OCI-M2 (cell line): ENCODE measurements at regions not wholly inside any gene's neighbourhood (a gene's known extent, or its start where the extent isn't known, plus 50 kb on each side); places are given as distances from the start of the nearest gene placed in this dataset.
"Not testable (repeated sequence)": the region's sequence is repeated elsewhere in the genome, so short reads cannot be mapped to it uniquely, and the experiment has no call there.

Source experiments
- DNase-seq: peaks from one replicate; lab custom pipeline; 2025; ENCODE audit not compliant: unreplicated experiment; lab: John Stamatoyannopoulos, UW

DNA sequence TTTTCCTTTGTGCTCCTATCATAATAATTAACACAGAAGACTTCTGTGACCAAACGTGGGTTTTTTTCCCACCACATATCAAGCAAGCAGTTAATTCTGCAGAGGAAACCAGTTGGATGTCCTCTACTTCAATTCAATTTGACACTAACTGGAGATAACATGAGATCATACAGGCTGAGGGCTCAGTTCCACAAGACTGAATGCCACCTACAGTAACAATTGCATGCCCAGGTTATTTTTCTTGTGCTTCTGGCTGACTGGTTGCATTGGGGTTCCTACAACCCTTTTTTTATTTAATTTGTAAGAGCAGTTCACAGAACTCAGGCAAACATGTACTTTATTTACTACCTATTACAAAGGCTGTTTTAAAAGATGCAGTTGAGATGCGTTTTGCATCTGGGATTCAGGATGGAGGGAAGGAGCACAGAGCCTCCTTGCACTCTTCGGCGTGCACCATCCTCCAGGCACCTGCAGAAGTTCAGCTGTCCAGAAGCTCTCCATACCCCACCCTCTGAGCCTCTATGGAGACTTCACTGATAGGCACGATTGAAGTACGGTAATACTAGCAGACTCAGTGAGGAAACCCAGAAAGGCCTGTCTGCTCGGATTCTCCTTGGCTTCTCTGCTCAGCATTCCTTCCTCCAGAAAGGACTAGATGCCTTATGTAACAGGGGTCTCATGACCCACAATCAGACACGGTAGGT lies 425.2 kb upstream of the CDH9 start:
- DNase-seq: no peak

DNA sequence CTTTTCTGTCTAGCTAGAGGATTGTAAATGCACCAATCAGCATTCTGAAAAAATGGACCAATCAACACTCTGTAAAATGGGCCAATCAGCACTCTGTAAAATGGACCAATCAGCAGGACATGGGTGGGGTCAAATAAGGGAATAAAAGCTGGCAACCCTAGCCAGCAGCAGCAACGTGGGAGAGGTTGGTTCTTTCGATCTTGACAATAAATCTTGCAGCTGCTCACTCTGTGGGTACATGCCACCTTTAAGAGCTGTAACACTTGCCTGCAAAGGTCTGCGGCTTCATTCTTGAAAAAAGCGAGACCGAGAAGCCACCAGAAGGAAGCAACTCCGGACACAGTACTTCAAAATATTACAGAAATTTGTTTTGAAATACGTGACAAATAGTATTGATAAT lies 424.6 kb upstream of the CDH9 start:
- DNase-seq: no peak

DNA sequence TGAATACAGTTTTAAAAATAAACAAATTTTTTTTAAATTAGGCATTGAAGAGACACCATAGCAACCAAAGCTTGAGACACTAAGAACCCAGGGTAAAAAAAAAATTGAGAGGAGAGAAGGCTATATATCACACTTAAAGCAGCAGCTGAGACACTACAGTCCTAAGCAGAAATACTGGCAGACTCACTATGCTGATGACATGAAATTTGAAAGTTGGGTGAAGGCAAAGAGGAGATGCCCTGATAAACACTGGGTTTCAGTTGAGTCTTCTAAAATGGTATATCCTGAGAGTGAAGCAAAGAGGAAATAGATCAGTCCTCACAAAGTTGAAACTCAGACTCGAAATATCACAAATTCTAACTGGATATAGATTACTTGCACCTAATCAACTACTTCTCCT lies 419.9 kb upstream of the CDH9 start:
- DNase-seq: no peak

DNA sequence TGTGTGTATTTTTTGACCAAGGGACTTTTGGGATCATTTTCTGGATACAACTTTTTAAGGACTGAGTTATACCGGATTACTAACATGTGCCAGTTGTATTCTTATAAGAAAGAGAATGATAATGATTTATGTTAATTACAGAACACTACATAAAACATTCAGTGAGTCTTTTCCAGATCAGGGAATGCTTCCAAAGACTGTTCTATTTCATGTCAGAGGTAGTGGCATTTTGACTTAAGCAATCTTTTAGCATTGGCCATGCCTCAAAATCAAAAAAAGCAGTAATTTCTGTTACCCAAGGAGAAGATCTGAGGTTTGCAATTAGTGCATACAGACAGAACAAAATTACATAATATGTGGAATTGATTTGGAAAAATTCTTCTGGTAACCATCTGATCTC lies 413.0 kb upstream of the CDH9 start:
- DNase-seq: no peak

DNA sequence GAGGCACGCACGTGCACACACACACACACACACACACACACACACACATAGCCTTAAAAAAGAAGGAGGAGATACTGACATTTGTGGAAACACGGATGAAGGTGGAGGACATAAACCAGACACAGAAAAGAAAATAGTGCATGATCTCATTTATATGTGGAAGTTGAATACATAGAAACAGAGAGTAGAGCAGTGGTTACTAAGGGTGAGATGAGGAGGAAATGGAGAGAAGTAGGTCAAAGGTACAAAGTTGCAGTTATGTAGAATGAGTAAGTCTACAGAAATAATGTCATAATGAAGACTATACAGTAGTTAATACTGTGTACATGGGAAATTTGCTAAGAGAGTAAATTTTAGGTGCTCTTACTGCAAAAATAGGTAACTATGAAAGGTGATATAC lies 412.2 kb upstream of the CDH9 start:
- no peak for DNase-seq

DNA sequence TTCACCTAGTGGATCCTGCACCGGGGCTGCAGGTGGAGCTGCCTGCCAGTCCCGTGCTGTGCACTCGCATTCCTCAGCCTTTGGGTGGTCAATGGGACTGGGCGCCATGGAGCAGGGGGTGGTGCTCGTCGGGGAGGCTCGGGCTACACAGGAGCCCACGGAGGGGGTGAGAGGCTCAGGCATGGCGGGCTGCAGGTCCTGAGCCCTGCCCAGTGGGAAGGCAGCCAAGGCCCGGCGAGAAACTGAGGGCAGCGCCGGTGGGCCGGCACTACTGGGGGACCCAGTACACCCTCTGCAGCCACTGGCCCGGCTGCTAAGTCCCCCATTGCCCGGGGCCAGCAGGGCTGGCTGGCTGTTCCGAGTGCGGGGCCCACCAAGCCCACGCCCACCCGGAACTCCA lies 401.0 kb upstream of the CDH9 start:
- DNase-seq: not testable (repeated sequence)

DNA sequence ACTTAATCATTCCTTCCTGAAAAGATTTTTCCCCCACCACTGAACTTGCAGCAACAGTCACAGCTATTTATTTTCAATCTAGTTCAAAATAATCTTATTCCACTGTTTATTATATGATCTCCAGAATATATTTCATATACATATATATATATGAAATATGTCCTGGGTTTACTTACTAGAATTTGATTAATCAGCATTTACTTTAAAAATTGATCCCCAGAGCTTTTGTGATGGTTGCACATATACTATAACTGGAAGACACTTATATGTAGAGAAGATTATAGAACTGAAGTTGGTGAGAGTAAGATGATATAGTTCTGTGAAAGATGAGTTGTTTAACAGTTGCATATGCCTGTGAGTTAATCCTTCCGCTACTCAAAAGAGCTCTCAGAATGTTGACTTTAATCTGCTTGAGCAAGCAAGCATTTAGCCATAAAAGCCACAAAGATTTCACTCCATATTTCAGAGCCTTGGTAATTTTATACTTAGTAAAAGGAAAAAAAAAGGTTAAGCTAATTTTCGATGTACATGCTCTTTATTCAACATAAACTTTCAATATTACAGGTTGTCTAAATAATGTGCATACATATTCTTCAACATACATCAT lies 399.3 kb upstream of the CDH9 start:
- DNase-seq: no peak

DNA sequence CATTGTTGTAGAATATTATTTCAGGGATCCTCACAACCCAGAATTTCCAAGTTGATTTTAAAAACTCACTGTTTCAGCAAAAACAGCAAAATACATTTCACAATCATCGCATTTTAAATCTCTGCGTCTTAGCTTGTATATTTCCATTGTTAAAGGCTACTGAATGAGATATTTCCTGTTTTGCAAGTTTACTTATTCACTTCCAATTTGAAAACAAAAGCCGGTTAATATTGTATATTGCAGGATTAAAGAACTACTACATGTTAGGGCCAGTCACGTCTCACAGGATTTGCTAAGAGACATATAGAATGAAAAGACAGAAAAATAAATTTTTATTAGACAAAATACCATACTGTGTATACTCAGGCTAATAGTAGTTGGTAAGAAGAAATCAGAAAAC lies 395.9 kb upstream of the CDH9 start:
- no peak for DNase-seq

DNA sequence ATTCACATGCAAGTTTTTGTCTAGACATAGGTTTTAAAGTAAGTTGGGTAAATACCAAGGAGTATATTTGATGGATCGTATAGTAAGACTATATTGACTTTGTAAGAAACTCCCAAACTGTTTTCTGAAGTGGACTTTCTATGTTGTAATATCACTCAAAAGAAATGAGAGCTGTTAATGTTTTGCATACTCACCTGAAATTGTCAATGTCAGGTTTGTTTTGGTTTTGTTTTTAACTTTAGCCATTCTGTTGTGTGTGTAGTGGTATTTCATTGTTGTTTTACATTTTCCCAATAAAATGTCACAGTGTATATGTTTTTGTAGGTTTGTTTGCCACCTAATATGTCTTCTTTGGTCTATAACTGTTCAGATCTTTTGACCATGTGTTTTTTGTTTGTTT lies 375.7 kb upstream of the CDH9 start:
- no peak for DNase-seq

DNA sequence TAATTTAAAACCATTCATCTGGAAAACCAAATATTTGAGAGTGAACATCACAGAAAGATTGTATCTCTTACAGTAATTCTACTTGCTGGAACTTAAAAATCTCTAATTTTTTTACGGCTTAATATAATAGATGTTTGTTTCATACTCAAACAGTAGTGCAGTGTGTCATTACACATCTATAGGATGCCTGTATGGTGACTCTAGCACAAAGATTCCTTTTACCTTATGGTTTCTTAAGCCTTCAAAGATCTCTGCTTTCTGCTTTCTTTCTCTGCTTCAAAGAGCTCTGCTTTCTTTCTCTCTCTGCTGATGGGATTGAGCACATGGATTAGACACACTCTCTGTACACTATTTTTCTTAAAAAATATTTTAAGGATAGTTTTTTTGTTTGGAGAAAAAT lies 374.0 kb upstream of the CDH9 start:
- DNase-seq: no peak

DNA sequence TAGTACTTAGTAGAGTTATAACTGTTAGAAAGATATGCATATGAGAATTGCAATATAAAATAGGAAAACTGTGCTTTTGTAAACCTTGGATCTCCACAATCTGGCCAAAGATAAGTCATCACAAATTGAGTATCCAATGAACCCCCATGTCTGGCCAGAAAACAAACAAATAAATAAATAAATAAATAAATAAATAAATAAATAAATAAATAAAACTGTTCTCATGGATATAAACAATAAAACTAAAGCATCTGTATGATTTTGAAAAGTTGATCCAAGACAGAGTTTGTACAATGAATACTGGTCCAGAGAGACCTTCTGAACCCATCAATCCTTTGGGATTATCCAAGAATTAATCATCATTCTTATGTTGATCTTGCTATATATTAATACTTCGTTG lies 367.6 kb upstream of the CDH9 start:
- no peak for DNase-seq

DNA sequence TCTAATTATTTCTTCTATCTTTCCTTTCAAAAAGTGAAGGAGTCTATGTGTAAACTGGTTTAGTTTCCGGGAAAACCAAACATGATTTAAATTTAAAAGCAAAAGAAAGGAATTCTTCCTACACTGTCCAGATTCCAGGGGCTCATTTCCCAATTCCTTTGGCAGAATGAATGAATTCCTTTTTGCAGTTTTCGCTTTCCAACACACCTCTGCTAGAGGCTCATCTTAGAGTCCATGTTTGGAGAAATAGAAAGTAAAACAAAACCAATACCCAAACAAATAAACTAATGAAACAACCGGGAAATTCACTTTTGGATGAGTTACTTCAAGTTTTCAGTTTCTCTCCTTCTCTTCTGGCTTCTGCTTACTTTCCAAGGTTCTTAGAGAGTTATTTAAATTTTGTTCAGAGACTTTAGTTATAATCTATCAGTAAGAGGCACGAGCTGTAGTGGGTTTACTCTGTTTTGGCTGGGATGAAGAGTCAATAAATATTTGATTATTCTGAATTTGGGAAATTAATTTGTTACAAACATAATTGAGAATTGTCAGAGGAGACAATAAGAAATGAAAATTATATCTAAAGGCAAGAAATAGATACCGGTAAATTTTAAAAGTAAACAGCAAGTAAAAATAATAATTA lies 365.0 kb upstream of the CDH9 start:
- DNase-seq: no peak

DNA sequence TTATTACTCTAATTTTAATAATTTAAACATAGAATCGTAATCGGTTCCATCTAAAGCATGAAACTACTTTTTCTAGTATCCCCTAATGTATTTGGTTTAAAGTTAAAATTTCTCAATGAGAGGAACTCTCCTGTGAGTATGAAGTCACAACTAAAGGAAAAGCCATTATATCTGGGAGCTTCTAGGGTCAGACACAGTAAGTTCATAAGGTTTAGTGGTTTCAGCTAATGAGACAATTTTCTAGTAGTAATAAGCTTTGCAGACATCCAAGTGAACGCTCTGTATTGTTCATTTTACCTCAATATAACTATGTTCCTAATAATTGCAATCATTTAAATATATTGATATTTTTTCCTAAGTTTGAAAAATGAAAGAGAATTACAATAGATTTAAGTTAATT lies 364.4 kb upstream of the CDH9 start:
- DNase-seq: no peak

DNA sequence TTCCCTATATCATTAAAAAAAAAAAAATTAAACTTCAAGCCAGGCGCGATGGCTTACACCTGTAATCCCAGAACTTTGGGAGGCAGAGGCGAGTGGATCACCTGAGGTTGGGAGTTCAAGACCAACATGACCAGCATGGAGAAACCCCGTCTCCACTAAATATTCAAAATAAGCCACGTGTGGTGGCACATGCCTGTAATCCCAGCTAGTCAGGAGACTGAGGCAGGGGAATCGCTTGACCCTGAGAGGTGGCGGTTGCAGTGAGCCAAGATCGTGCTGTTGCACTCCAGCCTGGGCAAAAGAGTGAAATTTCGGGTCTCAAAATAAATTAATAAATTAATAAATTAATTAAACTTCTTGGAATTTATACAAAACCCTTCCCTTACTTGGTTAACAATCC lies 358.6 kb upstream of the CDH9 start:
- no peak for DNase-seq

DNA sequence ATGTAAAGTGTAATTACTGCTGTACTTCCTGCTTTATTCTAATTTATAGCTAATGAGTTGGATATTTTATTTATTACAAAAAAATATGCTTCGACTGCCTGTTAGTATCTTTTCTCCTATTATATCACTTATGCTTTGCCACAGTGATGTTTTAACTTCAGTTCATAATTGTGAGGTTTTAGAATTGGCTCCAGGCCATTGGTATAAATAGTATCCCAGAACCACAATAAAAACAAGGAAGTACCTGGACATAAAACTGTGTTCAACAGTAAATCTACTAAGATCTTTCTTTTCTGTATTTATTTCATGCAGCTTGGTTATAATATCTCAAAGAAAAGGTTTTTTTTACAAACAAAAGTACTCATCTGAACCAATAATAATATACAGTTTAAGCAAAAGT lies 354.3 kb upstream of the CDH9 start:
- DNase-seq: no peak

DNA sequence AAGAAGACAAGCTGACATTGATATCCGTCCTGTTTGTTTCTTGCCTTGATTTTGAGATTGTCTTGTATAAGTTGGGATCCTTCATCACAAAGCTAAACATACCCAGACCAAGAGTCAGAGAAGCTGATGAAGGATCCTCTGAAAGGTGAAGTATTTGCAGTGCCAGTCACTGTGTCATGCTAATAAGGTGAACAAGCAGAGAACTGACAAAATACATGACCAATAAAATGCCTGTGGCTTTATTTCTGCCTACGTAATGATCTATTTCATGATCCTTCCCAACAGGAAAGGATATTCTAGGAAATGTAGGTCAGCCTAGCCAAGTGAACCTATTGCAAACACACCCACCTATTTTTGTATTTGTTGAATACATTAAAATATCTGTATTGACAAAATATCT lies 351.3 kb upstream of the CDH9 start:
- no peak for DNase-seq

DNA sequence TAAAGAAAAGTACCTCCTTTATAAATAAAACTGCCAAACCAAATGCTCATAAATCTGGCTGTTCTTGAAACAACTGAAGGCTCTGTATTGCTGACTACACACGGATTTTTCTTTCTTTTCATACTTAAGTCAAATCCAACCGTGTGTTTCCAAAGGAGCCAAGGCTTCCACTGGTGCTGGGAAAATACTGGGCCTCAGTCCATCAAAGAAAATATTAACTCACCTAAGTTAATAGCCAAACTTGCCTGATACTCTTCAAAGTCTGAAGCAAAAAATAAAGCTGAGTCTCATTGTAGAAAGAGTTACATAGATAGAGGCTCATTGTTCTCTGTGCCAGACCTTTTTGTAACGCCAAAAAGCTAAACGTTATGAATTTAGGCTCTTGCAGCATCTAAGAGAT lies 350.4 kb upstream of the CDH9 start:
- no peak for DNase-seq

DNA sequence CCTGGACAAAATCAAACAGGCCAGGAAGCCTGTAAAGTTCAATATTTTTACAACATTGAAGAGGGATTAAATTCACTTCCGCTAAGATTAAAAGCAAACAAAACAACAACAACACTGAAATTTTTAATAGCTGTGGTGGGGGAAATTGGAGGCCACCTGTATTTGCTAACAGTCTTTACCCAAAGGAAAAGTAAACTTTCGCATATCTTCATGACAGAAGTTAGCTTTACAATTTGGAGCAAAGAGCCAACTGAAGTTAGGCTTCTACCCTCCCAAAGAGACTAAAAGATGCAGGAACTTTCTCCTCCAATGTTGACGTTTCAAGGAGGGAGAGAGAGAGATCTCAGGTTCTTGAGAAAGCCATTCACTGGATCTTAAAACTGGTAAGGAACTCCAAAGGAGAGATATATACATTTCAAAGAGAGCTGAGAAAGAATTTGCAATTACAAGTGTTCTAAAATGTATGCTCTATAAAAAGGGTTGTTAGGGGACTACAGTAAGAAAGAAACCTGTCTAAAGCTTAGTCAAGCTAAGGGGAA lies 349.2 kb upstream of the CDH9 start:
- no peak for DNase-seq

DNA sequence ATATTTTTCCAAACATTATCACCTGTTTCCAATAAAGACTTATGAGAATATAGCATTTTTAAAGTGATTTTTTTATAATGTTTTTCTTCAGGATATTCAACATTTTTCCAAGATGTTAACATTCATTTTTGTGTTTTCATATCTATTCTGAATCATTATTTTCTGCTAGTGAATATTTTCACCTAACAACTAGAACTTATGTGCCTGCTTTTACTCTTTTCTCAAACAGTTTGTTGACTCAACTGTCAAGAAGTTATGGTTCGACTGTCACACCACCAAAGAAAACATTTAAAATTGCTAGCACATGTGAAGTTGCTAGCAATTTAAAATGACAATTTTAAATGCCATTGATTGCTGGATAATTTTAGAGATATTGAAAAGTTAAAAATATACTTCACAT lies 343.3 kb upstream of the CDH9 start:
- no peak for DNase-seq

DNA sequence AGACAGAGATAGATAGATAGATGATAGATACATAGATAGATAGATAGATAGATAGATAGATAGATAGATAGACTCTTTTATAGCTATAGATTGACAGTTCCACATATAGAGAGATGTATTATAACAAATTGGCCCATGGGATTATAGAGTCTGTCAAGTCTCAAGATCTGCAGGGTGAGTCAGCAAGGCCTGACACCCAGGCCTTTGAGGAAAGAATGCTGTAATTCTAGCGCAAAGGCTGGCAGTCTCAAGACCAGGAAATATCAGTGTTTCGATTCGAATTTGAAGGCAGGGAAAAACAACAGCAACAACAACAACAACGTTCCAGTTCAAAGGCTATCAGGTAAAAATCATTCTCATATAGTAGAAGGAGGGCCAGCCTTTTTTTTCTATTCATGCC lies 339.2 kb upstream of the CDH9 start:
- no peak for DNase-seq

DNA sequence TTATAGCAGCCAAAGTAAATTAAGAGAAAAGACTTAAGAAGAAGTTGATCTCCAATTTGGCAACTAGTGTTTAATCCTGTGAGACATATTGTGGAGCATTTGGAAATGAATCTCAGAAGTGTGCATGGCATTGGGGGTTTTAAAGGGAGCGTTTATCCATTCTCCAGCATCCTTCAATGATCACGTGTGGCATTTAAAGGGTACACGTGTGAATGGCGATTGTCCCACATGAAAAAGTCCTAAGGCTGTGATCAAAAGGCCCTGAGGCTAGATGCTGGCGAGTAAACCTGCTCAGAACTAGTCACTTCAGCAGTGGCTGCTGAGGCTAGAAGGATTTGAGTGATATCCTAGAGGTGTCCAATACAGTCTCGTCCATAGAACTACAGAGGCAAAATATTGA lies 315.6 kb upstream of the CDH9 start:
- DNase-seq: no peak

DNA sequence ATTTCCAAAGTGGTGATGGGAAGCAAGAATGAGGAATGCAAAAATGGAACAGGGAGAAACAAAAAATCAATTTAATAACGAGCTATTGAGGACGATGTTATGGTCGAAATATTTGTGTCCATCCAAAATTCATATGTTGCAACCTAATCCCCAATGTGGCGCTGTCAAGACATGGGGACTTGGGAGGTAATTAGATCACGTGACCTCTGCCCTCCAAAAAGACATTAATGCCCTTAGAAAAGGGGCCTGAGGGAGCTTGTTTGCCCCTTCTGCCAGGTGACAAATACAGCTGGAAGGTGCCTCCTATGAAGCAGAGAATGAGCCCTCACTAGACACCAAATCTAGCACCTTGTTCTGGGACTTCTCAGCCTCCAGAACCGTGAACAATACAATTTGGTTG lies 315.2 kb upstream of the CDH9 start:
- DNase-seq: no peak

DNA sequence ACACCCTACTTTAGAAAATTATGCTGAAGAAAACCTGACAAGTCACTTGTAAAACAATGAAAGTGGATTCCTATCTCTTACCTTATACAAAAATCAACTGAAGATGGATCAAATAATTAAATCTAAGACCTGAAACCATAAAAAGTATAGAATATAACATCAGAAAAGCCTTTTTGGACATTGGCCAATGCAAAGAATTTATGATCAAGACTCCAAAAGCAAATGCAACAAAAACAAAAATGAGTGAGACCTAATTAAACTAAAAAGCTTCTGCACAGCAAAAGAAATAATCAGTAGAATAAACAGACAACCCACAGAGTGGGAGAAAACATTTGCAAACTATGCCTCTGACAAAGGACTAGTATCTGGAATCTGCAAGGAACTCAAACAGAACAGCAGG lies 303.0 kb upstream of the CDH9 start:
- DNase-seq: no peak
